ENCODE measurements at regions not wholly inside any gene's neighbourhood (a gene's known extent, or its start where the extent isn't known, plus 50 kb on each side); places are given as distances from the start of the nearest gene placed in this dataset.

DNA sequence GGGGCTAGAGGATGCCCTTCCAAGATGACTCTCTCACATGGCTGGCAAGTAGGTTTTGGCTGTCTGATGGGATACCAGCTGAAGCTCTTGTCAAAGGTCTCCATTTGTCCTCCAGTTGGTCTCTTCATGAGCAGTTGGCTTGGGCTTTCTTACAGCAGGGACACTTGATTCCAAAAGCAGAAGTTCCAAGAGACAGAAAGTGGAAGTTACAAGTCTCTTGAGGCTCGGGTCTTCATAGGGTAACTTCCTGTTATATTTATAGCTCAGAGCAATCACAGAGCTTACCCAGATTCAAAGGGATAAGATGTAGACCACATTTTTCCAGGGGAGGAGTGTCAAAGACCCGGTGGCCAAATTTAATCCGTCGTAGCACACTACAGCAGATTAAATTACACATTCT is 440.0 kb downstream of the RFC3 start:
- DNase-seq, result peak; percentile 18

DNA sequence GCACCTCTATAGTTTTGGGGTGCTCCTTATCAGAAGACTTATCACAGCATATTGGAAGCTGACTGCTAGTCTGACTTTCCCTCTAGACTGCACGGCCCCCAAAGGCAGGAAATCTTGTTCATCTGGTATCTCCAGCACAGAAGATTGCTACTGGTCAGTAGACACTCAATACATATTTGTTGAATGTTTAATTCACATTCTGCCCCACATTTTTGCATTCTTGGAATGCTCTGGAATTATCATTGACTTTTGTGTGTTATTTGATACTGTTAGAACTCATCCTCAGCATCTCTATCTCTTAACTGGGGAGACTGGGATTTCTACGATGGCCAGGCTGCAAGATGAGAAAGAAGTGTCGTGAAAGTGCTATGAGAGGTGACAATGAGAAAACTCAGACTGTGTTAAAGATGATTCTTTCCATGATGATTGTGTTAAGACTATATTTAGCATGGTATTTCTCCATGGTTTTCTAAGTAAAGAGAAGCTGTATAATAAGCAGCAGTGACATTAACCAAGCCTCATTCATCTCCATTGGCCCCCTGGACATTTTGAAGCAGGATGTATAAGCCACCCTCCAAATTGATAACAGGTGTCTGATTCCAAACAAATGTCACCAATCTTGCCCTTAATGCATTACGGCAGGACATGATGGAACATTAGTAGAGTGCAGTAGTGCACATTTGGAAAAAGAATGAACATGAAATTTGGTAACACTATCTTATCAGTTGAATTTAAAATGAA is 440.9 kb downstream of the RFC3 start:
- DNase-seq, result no peak

- DNase-seq, result no peak
Measured at GRCh38 chr13:34263681-34264080, 445.7 kb downstream of the RFC3 start.

- no peak for DNase-seq
Measured at GRCh38 chr13:34265046-34265679, 447.2 kb downstream of the RFC3 start.

DNA sequence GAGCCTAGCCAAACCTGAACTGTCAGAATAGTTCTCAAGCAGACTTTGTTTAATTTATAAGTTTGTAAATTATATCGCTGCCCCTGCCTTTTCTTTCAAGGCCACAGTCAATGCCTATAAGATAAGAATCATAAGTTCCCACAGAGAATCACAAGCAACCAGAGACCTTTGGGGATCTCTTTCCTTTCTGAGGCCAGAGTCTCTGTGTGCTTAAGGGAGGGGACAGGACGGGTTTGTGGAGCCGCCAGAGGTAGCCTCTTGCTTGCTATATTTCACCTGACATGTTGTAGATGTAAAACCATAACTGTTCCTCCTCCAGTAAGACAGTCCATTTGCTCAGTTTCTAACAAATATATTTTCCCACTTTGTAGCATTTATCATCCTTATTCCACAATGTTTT is 458.8 kb downstream of the RFC3 start:
- DNase-seq, result no peak

GRCh38 chr13:34277936-34278335 is 460.0 kb downstream of the RFC3 start:
- no peak for DNase-seq

- no peak for DNase-seq
Measured at GRCh38 chr13:34278780-34279179, 460.8 kb downstream of the RFC3 start.

- no peak for DNase-seq
Measured at GRCh38 chr13:34290661-34291060, 472.7 kb downstream of the RFC3 start.

DNA sequence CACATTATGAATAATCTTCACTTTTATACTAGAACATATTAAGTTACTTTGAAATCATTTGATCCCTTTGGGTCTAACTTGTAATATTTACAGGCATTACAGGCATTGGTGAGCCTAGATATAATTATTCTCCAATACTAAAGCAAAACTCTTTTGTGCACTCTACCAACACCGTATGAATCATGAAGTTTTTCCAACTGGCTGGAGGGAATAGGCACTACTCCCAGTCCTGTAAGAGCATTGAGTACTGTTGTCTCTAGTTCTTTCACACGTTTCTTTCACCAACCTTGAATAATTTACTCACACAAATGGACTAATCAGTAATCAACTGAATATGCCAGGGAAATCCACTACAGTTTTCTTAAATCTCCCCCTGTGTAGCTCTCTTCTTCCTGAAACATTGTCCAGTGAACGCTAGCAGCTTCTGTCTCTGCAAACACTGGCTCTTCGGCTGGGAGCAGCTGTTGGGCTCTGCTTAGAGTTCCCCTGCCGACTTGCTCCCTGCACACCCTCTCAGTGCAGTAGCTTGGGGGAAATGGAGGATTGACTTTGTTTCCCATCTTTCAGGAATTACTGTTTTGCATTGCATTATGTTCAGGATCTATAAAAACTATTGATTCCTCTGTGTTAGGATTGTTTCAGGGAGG is 476.7 kb downstream of the RFC3 start:
- peak; percentile 31 for DNase-seq

DNA sequence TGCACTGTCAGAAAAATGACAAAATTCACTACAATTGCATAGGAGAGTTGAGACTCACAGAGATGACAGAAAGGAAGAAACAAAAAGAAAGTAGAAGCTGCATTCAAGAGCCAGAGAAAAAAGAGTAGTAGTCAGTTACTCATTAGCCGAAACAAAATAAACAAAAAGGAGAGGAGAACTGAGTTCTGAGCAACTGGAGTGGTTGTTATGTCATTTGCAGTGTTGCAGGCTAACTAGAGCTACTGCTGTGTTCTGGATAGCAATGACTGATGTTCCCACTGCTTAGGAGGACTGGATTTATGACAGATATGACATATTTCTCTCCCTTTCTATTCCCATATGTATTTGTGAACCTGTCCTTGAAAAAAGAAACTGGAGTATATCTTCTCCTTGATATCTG is 482.6 kb downstream of the RFC3 start:
- DNase-seq, result no peak

GRCh38 chr13:34302596-34302995 is 484.6 kb downstream of the RFC3 start:
- DNase-seq, result no peak

- no peak for DNase-seq
Measured at GRCh38 chr13:34303346-34303745, 485.4 kb downstream of the RFC3 start.

DNA sequence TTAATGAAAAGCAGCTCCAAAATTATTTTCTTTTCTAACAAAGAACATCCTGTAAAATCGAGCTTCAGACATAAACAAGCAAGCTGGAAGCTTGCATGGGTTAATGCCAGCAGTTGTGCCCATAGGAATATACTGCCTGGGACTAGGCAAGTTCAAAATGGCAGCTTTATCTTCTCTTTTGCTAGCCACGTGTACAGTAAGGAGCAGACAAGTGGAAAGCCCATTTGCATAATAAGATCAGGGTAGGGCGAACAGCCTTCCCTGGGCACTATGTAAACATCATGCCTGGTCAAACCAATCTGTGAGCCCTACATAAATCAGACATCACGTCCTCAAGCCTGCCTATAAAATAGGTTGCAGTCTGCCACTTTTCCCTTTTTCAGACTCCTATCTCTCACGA is 489.7 kb downstream of the RFC3 start:
- no peak for DNase-seq

DNA sequence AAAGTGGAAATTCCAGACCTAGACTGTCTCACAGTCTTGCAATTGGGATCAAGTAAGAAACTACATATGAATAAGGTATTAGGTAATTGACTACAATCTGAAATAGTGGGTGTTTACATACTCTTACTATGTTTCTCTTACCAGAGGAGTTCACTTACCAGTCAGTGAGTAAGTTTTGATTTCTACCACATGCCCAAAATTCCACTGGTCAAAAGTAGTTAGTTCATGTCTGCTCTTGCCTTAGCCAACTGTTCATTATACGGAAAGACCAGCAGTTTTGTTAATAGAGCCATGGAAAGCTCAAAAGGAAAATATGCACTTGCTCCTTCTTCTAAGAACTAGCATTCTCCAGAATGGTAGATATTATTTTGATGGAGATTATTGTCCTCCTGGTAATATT is 490.8 kb downstream of the RFC3 start:
- no peak for DNase-seq

DNA sequence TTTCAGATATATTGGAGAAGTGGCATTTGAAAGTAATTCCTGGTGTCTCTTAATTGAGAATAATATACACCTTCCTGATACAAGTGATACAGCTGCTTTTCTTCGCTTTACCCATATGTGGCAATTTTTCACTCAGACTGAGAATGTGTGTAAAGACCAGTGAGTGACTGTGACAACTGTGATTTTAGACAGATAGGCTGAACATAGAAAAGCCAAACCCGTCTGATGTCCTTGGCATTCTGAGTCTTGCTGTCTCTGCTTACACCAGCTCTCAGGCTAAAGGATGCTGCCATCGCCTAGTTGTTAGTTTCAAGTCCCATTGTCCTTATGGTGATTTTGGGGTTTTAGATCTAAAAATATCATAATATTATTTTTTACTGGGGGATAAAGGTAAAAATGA is 492.6 kb downstream of the RFC3 start:
- no peak for DNase-seq

DNA sequence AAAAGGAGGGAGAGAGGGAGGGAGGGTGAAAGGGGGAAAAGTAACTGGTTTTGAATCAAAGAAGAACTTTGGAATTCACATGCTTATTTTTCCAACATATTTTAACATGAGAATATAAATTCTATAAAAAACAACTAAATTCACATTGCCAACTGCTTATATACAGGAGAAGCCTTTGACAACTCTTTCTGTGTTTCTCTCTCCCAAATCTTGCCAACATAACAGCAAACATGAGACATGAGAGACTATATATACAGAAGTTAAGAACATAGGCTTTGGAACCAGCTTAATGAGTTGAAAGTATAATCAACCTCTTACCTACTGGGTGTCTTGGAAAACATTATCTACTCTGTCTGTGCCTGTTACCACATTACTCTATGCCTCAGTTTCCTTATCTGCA is 493.3 kb downstream of the RFC3 start:
- DNase-seq, result no peak

GRCh38 chr13:34312578-34312977 is 494.6 kb downstream of the RFC3 start:
- DNase-seq, result no peak

GRCh38 chr13:34320084-34320483 is 502.1 kb downstream of the RFC3 start:
- DNase-seq, result no peak

GRCh38 chr13:34322014-34322742 is 504.2 kb downstream of the RFC3 start:
- no peak for DNase-seq

DNA sequence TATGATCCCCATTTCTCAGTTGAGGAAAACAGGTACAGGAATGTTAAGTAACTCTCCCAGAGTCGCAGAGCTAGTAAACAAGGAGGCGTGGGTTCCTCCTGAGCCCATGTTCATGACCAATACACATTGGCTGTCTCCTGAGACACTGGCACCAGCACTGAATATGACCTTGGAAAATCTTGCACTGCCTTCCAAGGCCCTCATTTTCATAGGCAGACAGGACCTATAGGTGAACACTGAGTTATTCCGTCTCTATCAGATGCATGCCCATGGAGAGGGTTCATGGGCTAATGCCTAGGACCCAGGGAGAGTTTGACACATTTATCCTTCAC is 504.8 kb downstream of the RFC3 start:
- DNase-seq, result no peak

DNA sequence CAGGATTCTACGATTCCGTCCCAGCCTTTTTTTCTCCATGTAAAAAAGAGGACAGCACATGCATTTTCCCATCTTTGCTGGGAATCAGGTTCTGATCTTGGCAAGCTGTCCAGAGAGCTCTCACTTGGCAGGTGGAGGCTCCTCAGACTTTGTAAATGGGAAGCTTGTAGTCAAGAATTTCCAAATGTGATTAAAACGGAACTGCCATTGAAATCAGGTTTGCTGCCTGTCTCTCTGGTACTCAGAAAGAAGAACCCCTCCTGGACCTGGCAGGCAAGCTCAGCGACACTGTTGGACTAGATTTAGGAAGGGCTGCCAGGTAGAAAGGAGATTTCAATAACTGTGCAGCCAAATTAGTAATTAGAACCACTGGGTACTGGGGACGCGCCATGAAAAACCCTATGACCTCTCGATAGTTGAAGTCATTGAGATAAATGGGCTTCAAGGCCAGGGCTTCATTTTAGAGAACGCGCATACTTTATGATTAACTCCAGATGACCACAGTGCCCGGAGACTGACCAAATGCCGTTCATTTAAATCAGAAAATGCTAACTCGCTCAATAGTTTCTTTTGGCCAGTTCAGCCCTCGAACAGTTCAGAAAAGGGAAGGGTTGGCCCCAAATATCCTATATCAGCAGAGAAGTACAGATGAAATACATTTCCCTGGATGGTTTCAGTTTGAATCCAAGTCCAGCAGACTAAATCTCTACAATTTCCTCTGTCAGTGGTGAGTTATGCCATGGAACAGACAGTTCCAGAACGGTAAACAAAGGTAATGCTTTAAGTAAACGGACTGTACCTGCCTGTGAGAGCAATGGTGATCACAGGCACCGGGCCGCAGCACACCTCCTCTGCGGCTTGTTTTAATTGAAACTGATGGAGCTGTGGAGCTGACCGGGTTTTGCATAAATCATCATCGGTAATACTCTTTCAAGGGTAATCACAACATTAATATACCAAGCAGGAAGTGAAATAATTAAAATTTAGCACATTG is 517.4 kb downstream of the RFC3 start:
- peak; percentile 38 for DNase-seq

GRCh38 chr13:34338102-34338501 is 520.2 kb downstream of the RFC3 start:
- no peak for DNase-seq

- DNase-seq, result no peak
Measured at GRCh38 chr13:34340534-34340933, 522.6 kb downstream of the RFC3 start.

Data from right hindlimb (tissue), 1 donor.